IPS-15b (cell line): ENCODE measurements at regions not wholly inside any gene's neighbourhood (a gene's known extent, or its start where the extent isn't known, plus 50 kb on each side); places are given as distances from the start of the nearest gene placed in this dataset.

Experiments used
- H3K27me3 ChIP-seq: one replicate; pipeline ENCODE4 v1.6.1; 2013; ENCODE audit warnings: low read length; ENCODE audit not compliant: control insufficient read depth, insufficient read depth
- H3K36me3 ChIP-seq: one replicate; pipeline ENCODE4 v1.6.1; 2013; ENCODE audit warnings: low read length; ENCODE audit not compliant: control insufficient read depth, insufficient read depth
- H3K4me1 ChIP-seq: one replicate; pipeline ENCODE4 v1.6.1; 2013; ENCODE audit warnings: mild to moderate bottlenecking, low read length; ENCODE audit not compliant: control insufficient read depth, insufficient read depth
- H3K4me3 ChIP-seq: one replicate; pipeline ENCODE4 v1.5.1; 2013; ENCODE audit warnings: low read depth, low read length
- H3K9ac ChIP-seq: one replicate; pipeline ENCODE4 v1.6.1; 2013; ENCODE audit warnings: low read depth, mild to moderate bottlenecking, low read length
- H3K9me3 ChIP-seq: one replicate; pipeline ENCODE4 v1.6.1; 2013; ENCODE audit warnings: mild to moderate bottlenecking, low read length; ENCODE audit not compliant: control insufficient read depth, insufficient read depth

GRCh38 chr7:85734823-85735222 is 548.0 kb upstream of the SEMA3D start:
- Histone ChIP-seq H3K4me1 (no peaks in the 10 kb centered on the region), H3K9ac (no peak overlapping the region), H3K36me3 (no peaks in the 10 kb centered on the region), H3K4me3 (no peak overlapping the region), H3K9me3 (peaks cover 4% of the 10 kb centered on the region), H3K27me3 (no peaks in the 10 kb centered on the region)

- H3K9me3 ChIP-seq, result peaks cover 4% of the 10 kb centered on the region
- H3K27me3 ChIP-seq, result no peaks in the 10 kb centered on the region
- no peaks in the 10 kb centered on the region for H3K4me1 ChIP-seq
- H3K9ac ChIP-seq, result no peak overlapping the region
- no peaks in the 10 kb centered on the region for H3K36me3 ChIP-seq
- H3K4me3 ChIP-seq, result no peak overlapping the region
Measured at GRCh38 chr7:85733169-85733915, 546.5 kb upstream of the SEMA3D start.

DNA sequence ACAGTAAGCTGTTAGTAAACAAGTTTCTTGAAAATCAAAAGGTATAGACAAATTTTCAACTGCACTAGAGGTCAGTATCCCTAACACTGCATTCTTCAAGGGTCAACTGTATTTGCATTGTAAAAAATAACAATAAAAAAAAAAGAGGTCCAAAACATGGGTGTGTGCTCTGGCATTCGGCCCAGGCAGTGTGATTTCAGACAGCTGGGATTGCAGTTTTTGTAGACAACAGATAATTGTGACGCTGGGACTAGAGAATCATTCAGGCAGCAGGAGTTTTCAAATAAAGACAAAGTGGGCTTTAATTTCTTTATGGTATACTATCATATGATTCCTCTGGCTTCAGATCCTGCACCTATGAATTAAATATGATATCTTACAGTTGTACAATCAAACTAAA is 543.2 kb upstream of the SEMA3D start:
- Histone ChIP-seq H3K9me3 (no peaks in the 10 kb centered on the region), H3K9ac (no peak overlapping the region), H3K4me1 (no peaks in the 10 kb centered on the region), H3K36me3 (no peaks in the 10 kb centered on the region), H3K4me3 (no peak overlapping the region), H3K27me3 (no peaks in the 10 kb centered on the region)

GRCh38 chr7:85725026-85725425 is 538.2 kb upstream of the SEMA3D start:
- Histone ChIP-seq H3K9me3 (no peaks in the 10 kb centered on the region), H3K4me1 (no peaks in the 10 kb centered on the region), H3K27me3 (no peaks in the 10 kb centered on the region), H3K4me3 (no peak overlapping the region), H3K36me3 (no peaks in the 10 kb centered on the region), H3K9ac (no peak overlapping the region)

- Histone ChIP-seq H3K9ac (no peak overlapping the region), H3K4me1 (no peaks in the 10 kb centered on the region), H3K27me3 (no peaks in the 10 kb centered on the region), H3K36me3 (no peaks in the 10 kb centered on the region), H3K9me3 (no peaks in the 10 kb centered on the region), H3K4me3 (no peak overlapping the region)
Measured at GRCh38 chr7:85719981-85720953, 533.4 kb upstream of the SEMA3D start.

DNA sequence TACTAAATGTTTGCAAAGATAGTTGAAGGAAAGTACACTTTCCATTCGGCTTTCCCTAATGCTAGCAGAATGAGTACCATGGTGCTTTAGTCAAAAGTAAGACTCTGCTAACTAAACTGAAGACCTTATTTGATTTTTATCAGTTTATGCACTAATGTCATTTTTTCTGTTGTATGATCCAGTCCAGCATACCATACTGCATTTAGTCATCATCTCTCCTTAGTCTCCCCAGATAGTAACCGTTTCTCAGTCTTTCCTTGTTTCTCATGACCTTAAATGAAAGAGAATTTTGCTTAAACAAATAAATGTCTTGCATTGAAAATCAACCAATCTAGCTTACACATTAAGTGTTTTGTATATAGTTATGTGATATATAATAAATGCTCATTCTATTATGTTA is 529.5 kb upstream of the SEMA3D start:
- no peak overlapping the region for H3K4me3 ChIP-seq
- H3K36me3 ChIP-seq, result no peaks in the 10 kb centered on the region
- no peaks in the 10 kb centered on the region for H3K4me1 ChIP-seq
- H3K27me3 ChIP-seq, result no peaks in the 10 kb centered on the region
- H3K9ac ChIP-seq, result no peak overlapping the region
- H3K9me3 ChIP-seq, result no peaks in the 10 kb centered on the region

DNA sequence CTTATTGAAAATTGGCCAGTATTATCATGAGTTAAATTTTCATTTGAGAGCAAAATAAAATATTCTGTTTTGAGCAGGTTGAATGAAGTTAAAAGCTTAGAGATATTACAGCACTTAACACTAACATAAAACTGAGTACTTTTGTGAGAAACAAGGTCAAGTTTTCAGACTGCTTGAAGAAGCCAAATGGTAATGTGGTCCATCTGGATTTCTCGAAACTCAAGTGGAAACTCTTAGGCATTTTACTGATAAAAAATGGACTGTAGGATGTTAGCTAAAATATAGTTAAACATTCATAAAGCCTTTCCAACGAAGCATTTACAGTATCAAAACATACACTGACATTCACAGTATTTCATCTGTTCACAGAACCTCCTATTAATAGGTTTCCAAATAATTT is 528.1 kb upstream of the SEMA3D start:
- Histone ChIP-seq H3K4me1 (no peaks in the 10 kb centered on the region), H3K9me3 (no peaks in the 10 kb centered on the region), H3K27me3 (no peaks in the 10 kb centered on the region), H3K36me3 (no peaks in the 10 kb centered on the region), H3K4me3 (no peak overlapping the region), H3K9ac (no peak overlapping the region)

DNA sequence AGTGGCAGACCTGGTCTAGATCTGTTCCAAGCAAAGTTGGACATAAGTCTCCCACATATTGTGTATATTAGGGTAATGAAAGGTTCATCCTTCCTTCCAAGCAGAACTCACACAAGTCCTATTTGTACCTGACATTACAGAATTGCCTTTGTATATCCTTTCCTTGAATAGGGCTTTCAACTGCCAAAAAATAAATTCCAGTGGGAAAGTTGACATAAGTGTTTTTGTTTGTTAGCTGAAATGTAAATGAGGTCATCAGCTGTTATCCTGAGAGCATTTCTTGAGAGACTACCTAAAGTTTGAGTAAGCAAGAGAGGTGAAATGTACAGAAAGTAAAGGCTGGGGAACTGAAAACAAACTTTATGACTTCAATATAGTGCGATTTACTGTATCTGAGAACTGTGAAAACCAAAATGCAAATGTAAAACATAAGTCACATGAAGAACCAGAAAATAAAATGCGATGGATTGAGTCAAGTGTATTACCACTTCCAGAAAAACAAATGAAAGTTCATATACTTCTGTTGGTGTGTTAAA is 527.3 kb upstream of the SEMA3D start:
- no peaks in the 10 kb centered on the region for H3K36me3 ChIP-seq
- no peaks in the 10 kb centered on the region for H3K9me3 ChIP-seq
- no peaks in the 10 kb centered on the region for H3K27me3 ChIP-seq
- no peaks in the 10 kb centered on the region for H3K4me1 ChIP-seq
- no peak overlapping the region for H3K9ac ChIP-seq
- no peak overlapping the region for H3K4me3 ChIP-seq

GRCh38 chr7:85713171-85713570 is 526.3 kb upstream of the SEMA3D start:
- Histone ChIP-seq H3K9ac (no peak overlapping the region), H3K36me3 (no peaks in the 10 kb centered on the region), H3K27me3 (no peaks in the 10 kb centered on the region), H3K4me1 (no peaks in the 10 kb centered on the region), H3K9me3 (no peaks in the 10 kb centered on the region), H3K4me3 (no peak overlapping the region)

GRCh38 chr7:85711894-85712293 is 525.0 kb upstream of the SEMA3D start:
- Histone ChIP-seq H3K4me3 (no peak overlapping the region), H3K36me3 (no peaks in the 10 kb centered on the region), H3K27me3 (no peaks in the 10 kb centered on the region), H3K4me1 (no peaks in the 10 kb centered on the region), H3K9ac (no peak overlapping the region), H3K9me3 (no peaks in the 10 kb centered on the region)

DNA sequence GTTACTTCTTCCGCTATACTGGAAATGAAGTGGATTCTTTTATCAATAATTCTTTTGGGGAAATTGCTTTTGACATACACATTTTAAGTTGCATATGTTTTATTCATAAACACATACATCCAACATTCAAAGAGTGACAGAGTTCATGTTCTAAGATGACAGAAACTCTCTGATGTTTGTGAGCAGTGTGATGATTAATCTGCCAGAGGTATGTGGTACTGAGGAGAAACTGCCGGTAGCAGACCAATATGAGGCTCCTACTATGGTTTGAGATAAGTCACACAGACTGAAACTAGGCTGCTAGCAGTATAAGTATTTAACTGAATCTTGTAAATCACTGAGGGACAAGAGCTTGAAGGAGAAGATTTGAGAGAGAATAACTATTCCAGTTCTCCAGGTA is 524.1 kb upstream of the SEMA3D start:
- Histone ChIP-seq H3K27me3 (no peaks in the 10 kb centered on the region), H3K4me3 (no peak overlapping the region), H3K4me1 (no peaks in the 10 kb centered on the region), H3K36me3 (no peaks in the 10 kb centered on the region), H3K9ac (no peak overlapping the region), H3K9me3 (no peaks in the 10 kb centered on the region)
